Activated naive CD8-positive, alpha-beta T cell treated with anti-CD3 and anti-CD28 coated beads, Interleukin-2, amount 50 U/mL, for 24 hours (primary cell): ENCODE measurements at regions not wholly inside any gene's neighbourhood (a gene's known extent, or its start where the extent isn't known, plus 50 kb on each side); places are given as distances from the start of the nearest gene placed in this dataset.

Experiments
- ATAC-seq: fragments of 150-1000 bp; cut with Tn5 transposase; one replicate; pipeline ENCODE4 v1.10.0; 2021
- DNase-seq: peaks from one replicate; pipeline ENCODE4 v3.0.0; 2021
- H3K27ac Mint-ChIP-seq: one replicate; pipeline ENCODE4 v1.8.0; 2021; ENCODE audit warnings: mild to moderate bottlenecking, mixed read lengths
- H3K27me3 Mint-ChIP-seq: one replicate; pipeline ENCODE4 v1.8.0; 2021; ENCODE audit warnings: mixed read lengths
- H3K36me3 Mint-ChIP-seq: one replicate; pipeline ENCODE4 v1.8.0; 2021; ENCODE audit warnings: low read depth, mixed read lengths
- H3K4me1 Mint-ChIP-seq: one replicate; pipeline ENCODE4 v1.8.0; 2021; ENCODE audit warnings: mixed read lengths
- H3K4me3 Mint-ChIP-seq: one replicate; pipeline ENCODE4 v1.8.0; 2021; ENCODE audit warnings: mild to moderate bottlenecking, moderate library complexity, mixed read lengths
- H3K9me3 Mint-ChIP-seq: one replicate; pipeline ENCODE4 v1.8.0; 2021; ENCODE audit warnings: mixed read lengths

- no peak for ATAC-seq
- DNase-seq: no peak
- H3K4me3 Mint-ChIP-seq: no peak overlapping the region
- no peaks in the 10 kb centered on the region for H3K4me1 Mint-ChIP-seq
- no peaks in the 10 kb centered on the region for H3K36me3 Mint-ChIP-seq
- no peaks in the 10 kb centered on the region for H3K27me3 Mint-ChIP-seq
- H3K9me3 Mint-ChIP-seq: no peaks in the 10 kb centered on the region
- H3K27ac Mint-ChIP-seq: no peak overlapping the region
These were observed 984.3 kb upstream of the FBXO33 start for GRCh38 chr14:40416565-40416964.

- ATAC-seq (no peak), DNase-seq (no peak)
- Mint-ChIP-seq H3K27ac (no peak overlapping the region), H3K9me3 (peaks cover 7% of the 10 kb centered on the region), H3K36me3 (no peaks in the 10 kb centered on the region), H3K4me1 (no peaks in the 10 kb centered on the region), H3K27me3 (no peaks in the 10 kb centered on the region), H3K4me3 (no peak overlapping the region)
These were observed 982.2 kb upstream of the FBXO33 start for GRCh38 chr14:40414386-40414785.

- peaks cover 11% of the 10 kb centered on the region for H3K9me3 Mint-ChIP-seq
These were observed 980.9 kb upstream of the FBXO33 start for GRCh38 chr14:40413136-40413535.

GRCh38 chr14:40410708-40411107 is 978.5 kb upstream of the FBXO33 start:
- Mint-ChIP-seq H3K4me3 (no peak overlapping the region), H3K27ac (no peak overlapping the region), H3K36me3 (no peaks in the 10 kb centered on the region), H3K4me1 (no peaks in the 10 kb centered on the region), H3K9me3 (peaks cover 27% of the 10 kb centered on the region), H3K27me3 (no peaks in the 10 kb centered on the region)
- ATAC-seq: no peak
- DNase-seq: no peak

More at GRCh38 chr14:40413136-40413535, 980.9 kb upstream of the FBXO33 start:
- Mint-ChIP-seq H3K27ac (no peak overlapping the region), H3K27me3 (no peaks in the 10 kb centered on the region), H3K4me3 (no peak overlapping the region), H3K4me1 (no peaks in the 10 kb centered on the region), H3K36me3 (no peaks in the 10 kb centered on the region)
- no peak for DNase-seq
- no peak for ATAC-seq

- Mint-ChIP-seq H3K4me3 (no peak overlapping the region), H3K36me3 (no peaks in the 10 kb centered on the region), H3K4me1 (no peaks in the 10 kb centered on the region), H3K9me3 (peaks cover 16% of the 10 kb centered on the region), H3K27me3 (peaks cover 2% of the 10 kb centered on the region), H3K27ac (no peak overlapping the region)
- ATAC-seq (no peak), DNase-seq (no peak)
These were observed 970.7 kb upstream of the FBXO33 start for GRCh38 chr14:40402957-40403356.

- Mint-ChIP-seq H3K4me3 (no peak overlapping the region), H3K4me1 (no peaks in the 10 kb centered on the region), H3K36me3 (no peaks in the 10 kb centered on the region), H3K27me3 (peaks cover 2% of the 10 kb centered on the region), H3K9me3 (no peaks in the 10 kb centered on the region), H3K27ac (no peak overlapping the region)
- DNase-seq: no peak
- no peak for ATAC-seq
These were observed 966.7 kb upstream of the FBXO33 start for GRCh38 chr14:40398981-40399380.

GRCh38 chr14:40394634-40395340 is 962.6 kb upstream of the FBXO33 start:
- Mint-ChIP-seq H3K9me3 (no peaks in the 10 kb centered on the region), H3K4me3 (no peak overlapping the region), H3K36me3 (no peaks in the 10 kb centered on the region), H3K27me3 (peaks cover 2% of the 10 kb centered on the region), H3K4me1 (no peaks in the 10 kb centered on the region), H3K27ac (no peak overlapping the region)
- no peak for ATAC-seq
- no peak for DNase-seq

- H3K27ac Mint-ChIP-seq: no peak overlapping the region
- ATAC-seq: no peak
- no peak overlapping the region for H3K4me3 Mint-ChIP-seq
- no peak for DNase-seq
- H3K36me3 Mint-ChIP-seq: no peaks in the 10 kb centered on the region
- H3K4me1 Mint-ChIP-seq: no peaks in the 10 kb centered on the region
- no peaks in the 10 kb centered on the region for H3K27me3 Mint-ChIP-seq
- no peaks in the 10 kb centered on the region for H3K9me3 Mint-ChIP-seq
These were observed 960.9 kb upstream of the FBXO33 start for GRCh38 chr14:40393143-40393542.

- Mint-ChIP-seq H3K4me1 (no peaks in the 10 kb centered on the region), H3K27me3 (no peaks in the 10 kb centered on the region), H3K36me3 (no peaks in the 10 kb centered on the region), H3K9me3 (no peaks in the 10 kb centered on the region), H3K4me3 (no peak overlapping the region), H3K27ac (no peak overlapping the region)
- ATAC-seq (no peak), DNase-seq (no peak)
These were observed 954.2 kb upstream of the FBXO33 start for GRCh38 chr14:40386433-40386832.

- H3K27ac Mint-ChIP-seq: no peak overlapping the region
- no peaks in the 10 kb centered on the region for H3K27me3 Mint-ChIP-seq
- no peak for ATAC-seq
- no peak for DNase-seq
- peaks cover 9% of the 10 kb centered on the region for H3K9me3 Mint-ChIP-seq
- no peaks in the 10 kb centered on the region for H3K4me1 Mint-ChIP-seq
- no peak overlapping the region for H3K4me3 Mint-ChIP-seq
- H3K36me3 Mint-ChIP-seq: no peaks in the 10 kb centered on the region
These were observed 942.0 kb upstream of the FBXO33 start for GRCh38 chr14:40374221-40374620.

GRCh38 chr14:40371011-40371410 is 938.8 kb upstream of the FBXO33 start:
- no peaks in the 10 kb centered on the region for H3K36me3 Mint-ChIP-seq
- H3K27ac Mint-ChIP-seq: no peak overlapping the region
- H3K27me3 Mint-ChIP-seq: no peaks in the 10 kb centered on the region
- ATAC-seq (no peak), DNase-seq (no peak)
- no peak overlapping the region for H3K4me3 Mint-ChIP-seq
- peaks cover 9% of the 10 kb centered on the region for H3K9me3 Mint-ChIP-seq
- H3K4me1 Mint-ChIP-seq: no peaks in the 10 kb centered on the region

GRCh38 chr14:40368314-40368713 is 936.1 kb upstream of the FBXO33 start:
- Mint-ChIP-seq H3K9me3 (peaks cover 9% of the 10 kb centered on the region), H3K4me1 (no peaks in the 10 kb centered on the region), H3K27me3 (no peaks in the 10 kb centered on the region), H3K36me3 (no peaks in the 10 kb centered on the region), H3K4me3 (no peak overlapping the region), H3K27ac (no peak overlapping the region)
- no peak for DNase-seq
- ATAC-seq: no peak

- no peak for ATAC-seq
- no peaks in the 10 kb centered on the region for H3K27me3 Mint-ChIP-seq
- no peaks in the 10 kb centered on the region for H3K36me3 Mint-ChIP-seq
- H3K4me1 Mint-ChIP-seq: no peaks in the 10 kb centered on the region
- H3K9me3 Mint-ChIP-seq: peaks cover 9% of the 10 kb centered on the region
- H3K27ac Mint-ChIP-seq: no peak overlapping the region
- no peak overlapping the region for H3K4me3 Mint-ChIP-seq
- DNase-seq: no peak
These were observed 935.5 kb upstream of the FBXO33 start for GRCh38 chr14:40367717-40368116.

GRCh38 chr14:40365305-40365704 is 933.1 kb upstream of the FBXO33 start:
- Mint-ChIP-seq H3K4me1 (no peaks in the 10 kb centered on the region), H3K27ac (no peak overlapping the region), H3K27me3 (no peaks in the 10 kb centered on the region), H3K9me3 (peaks cover 4% of the 10 kb centered on the region), H3K4me3 (no peak overlapping the region), H3K36me3 (no peaks in the 10 kb centered on the region)
- DNase-seq (no peak), ATAC-seq (no peak)

- Mint-ChIP-seq H3K27me3 (no peaks in the 10 kb centered on the region), H3K27ac (no peak overlapping the region), H3K4me3 (no peak overlapping the region), H3K36me3 (no peaks in the 10 kb centered on the region), H3K4me1 (no peaks in the 10 kb centered on the region), H3K9me3 (peaks cover 4% of the 10 kb centered on the region)
- DNase-seq: no peak
- ATAC-seq: no peak
These were observed 930.6 kb upstream of the FBXO33 start for GRCh38 chr14:40362856-40363255.

- ATAC-seq: no peak
- H3K27ac Mint-ChIP-seq: no peak overlapping the region
- H3K4me3 Mint-ChIP-seq: no peak overlapping the region
- no peaks in the 10 kb centered on the region for H3K4me1 Mint-ChIP-seq
- H3K27me3 Mint-ChIP-seq: no peaks in the 10 kb centered on the region
- H3K36me3 Mint-ChIP-seq: no peaks in the 10 kb centered on the region
- H3K9me3 Mint-ChIP-seq: no peaks in the 10 kb centered on the region
- DNase-seq: no peak
These were observed 922.5 kb upstream of the FBXO33 start for GRCh38 chr14:40354754-40355153.
